H1 (cell line): ENCODE measurements at regions not wholly inside any gene's neighbourhood (a gene's known extent, or its start where the extent isn't known, plus 50 kb on each side); places are given as distances from the start of the nearest gene placed in this dataset.

Experiments used
- CTCF ChIA-PET: fragments of 300-600 bp; sonication (Branson Sonifier 250); formaldehyde crosslinking; loops from one replicate; lab custom pipeline; 2021; ENCODE audit not compliant: partially characterized antibody; lab: Charles Lee
- POLR2A ChIA-PET: fragments of 300-600 bp; sonication (Branson Sonifier 250); formaldehyde crosslinking; loops from one replicate; lab custom pipeline; 2021; ENCODE audit warnings: inconsistent platforms; ENCODE audit not compliant: partially characterized antibody; lab: Charles Lee
- DNase-seq, 2 experiments: peaks; one replicate each; pipeline versions ENCODE4 v3.0.0 to v3.0.0-alpha.2; 2010 to 2022; ENCODE audit warnings: low spot score in 2 of 2, low read depth in 1 of 2, mixed read lengths in 1 of 2
- FAIRE-seq: peaks from 2 replicates; lab custom pipeline; 2011; peaks lifted over from hg19 to GRCh38; lab: Jason Lieb, UNC
- H2AFZ ChIP-seq: 2 replicates; pipeline ENCODE4 v1.8.1; 2012; ENCODE audit warnings: low read length, inconsistent platforms
- H2AK5ac ChIP-seq: 2 replicates; pipeline ENCODE4 v1.6.1; 2013; ENCODE audit warnings: low read depth, low read length
- H2BK120ac ChIP-seq: replicated peaks from 2 replicates; pipeline ENCODE3; 2013; ENCODE audit warnings: low read depth, low read length, inconsistent platforms
- H2BK12ac ChIP-seq: 2 replicates; pipeline ENCODE4 v1.6.1; 2013; ENCODE audit warnings: low read depth, low read length
- H2BK15ac ChIP-seq: 2 replicates; pipeline ENCODE4 v1.6.1; 2013; ENCODE audit warnings: low read length
- H2BK20ac ChIP-seq: 2 replicates; pipeline ENCODE4 v1.6.1; 2013; ENCODE audit warnings: low read length
- H2BK5ac ChIP-seq: 2 replicates; pipeline ENCODE4 v1.6.1; 2013; ENCODE audit warnings: low read depth, low read length
- H3K14ac ChIP-seq: 2 replicates; pipeline ENCODE4 v1.6.1; 2013; ENCODE audit warnings: inconsistent platforms; ENCODE audit not compliant: insufficient read length
- H3K18ac ChIP-seq: 2 replicates; pipeline ENCODE4 v1.6.1; 2013; ENCODE audit warnings: low read length; ENCODE audit errors: extremely low read depth
- H3K23ac ChIP-seq: 2 replicates; pipeline ENCODE4 v1.6.1; 2013; ENCODE audit warnings: inconsistent platforms; ENCODE audit not compliant: insufficient read length
- H3K23me2 ChIP-seq: 2 replicates; pipeline ENCODE4 v1.6.1; 2013; ENCODE audit warnings: low read depth, low read length
- H3K27ac ChIP-seq: 2 replicates; pipeline ENCODE4 v1.6.1; 2011; ENCODE audit warnings: low read depth, low read length, inconsistent platforms
- H3K27me3 ChIP-seq, 4 experiments: replicated peaks in 1 of 4; 1 replicate in 1 of 4; 2 replicates in 3 of 4; pipeline versions ENCODE4 v1.6.1 to v1.8.1; 2011 to 2013; ENCODE audit warnings: low read length in 3 of 4, mild to moderate bottlenecking in 3 of 4, inconsistent platforms in 2 of 4, mixed read lengths in 2 of 4, moderate library complexity in 1 of 4; ENCODE audit not compliant: control insufficient read depth in 3 of 4, insufficient read depth in 3 of 4; ENCODE audit errors: extremely low read depth in 1 of 4
- H3K36me3 ChIP-seq, 4 experiments: 2 replicates each; pipeline versions ENCODE4 v1.6.1 to v1.8.1; 2011 to 2013; ENCODE audit warnings: mild to moderate bottlenecking in 4 of 4, low read length in 3 of 4, moderate library complexity in 2 of 4, control low read depth in 1 of 4, inconsistent platforms in 1 of 4; ENCODE audit not compliant: insufficient read depth in 4 of 4, control insufficient read depth in 2 of 4
- H3K4ac ChIP-seq: replicated peaks from 2 replicates; pipeline ENCODE3; 2013; ENCODE audit warnings: low read length, low read depth, mixed read lengths, inconsistent platforms; ENCODE audit not compliant: insufficient read length
- H3K4me1 ChIP-seq, 4 experiments: replicated peaks in 1 of 4; 1 replicate in 1 of 4; 2 replicates in 3 of 4; pipeline versions ENCODE4 v1.6.1 to v1.8.1; 2011 to 2013; ENCODE audit warnings: low read length in 3 of 4, inconsistent platforms in 2 of 4, mixed read lengths in 1 of 4; ENCODE audit not compliant: insufficient read depth in 4 of 4, control insufficient read depth in 3 of 4
- H3K4me2 ChIP-seq, 2 experiments: 2 replicates each; pipeline versions ENCODE4 v1.6.1 to v1.8.1; 2011 to 2013; ENCODE audit warnings: low read depth in 2 of 2, low read length in 2 of 2, control low read depth in 1 of 2, inconsistent platforms in 1 of 2, mild to moderate bottlenecking in 1 of 2; ENCODE audit not compliant: insufficient read depth in 1 of 2
- H3K4me3 ChIP-seq, 4 experiments: fragments of 200-600, 300-600 bp in 1 of 4; sonication (generic), shearing (Covaris generic), sonication (Bioruptor Twin) in 1 of 4; 2 replicates each; pipeline versions ENCODE4 v1.5.1 to v1.8.1; 2011 to 2016; ENCODE audit warnings: low read length in 4 of 4, low read depth in 3 of 4, control low read depth in 2 of 4, inconsistent platforms in 2 of 4, mild to moderate bottlenecking in 2 of 4, mixed read lengths in 1 of 4, moderate library complexity in 1 of 4; ENCODE audit not compliant: insufficient read depth in 2 of 4; ENCODE audit errors: extremely low read depth in 1 of 4
- H3K56ac ChIP-seq: replicated peaks from 2 replicates; pipeline ENCODE3; 2013; ENCODE audit warnings: low read depth, mild to moderate bottlenecking, mixed read lengths, low read length, inconsistent platforms; ENCODE audit not compliant: insufficient read length
- H3K79me1 ChIP-seq: 2 replicates; pipeline ENCODE4 v1.6.1; 2013; ENCODE audit warnings: low read depth, low read length, control low read depth
- H3K79me2 ChIP-seq, 2 experiments: 2 replicates each; pipeline versions ENCODE4 v1.6.1 to v1.8.1; 2012 to 2013; ENCODE audit warnings: low read length in 2 of 2, mild to moderate bottlenecking in 2 of 2, inconsistent platforms in 1 of 2; ENCODE audit not compliant: insufficient read depth in 2 of 2, control insufficient read depth in 1 of 2
- H3K9ac ChIP-seq, 4 experiments: replicated peaks in 1 of 4; 1 replicate in 1 of 4; 2 replicates in 3 of 4; pipeline versions ENCODE4 v1.6.1 to v1.8.1; 2011 to 2013; ENCODE audit warnings: low read depth in 3 of 4, low read length in 3 of 4, control low read depth in 2 of 4, mild to moderate bottlenecking in 2 of 4, moderate library complexity in 2 of 4, inconsistent platforms in 1 of 4; ENCODE audit errors: extremely low read depth in 1 of 4
- H3K9me3 ChIP-seq, 2 experiments: 2 replicates each; pipeline versions ENCODE4 v1.6.1 to v1.8.1; 2012 to 2013; ENCODE audit warnings: mild to moderate bottlenecking in 2 of 2, moderate library complexity in 2 of 2, control low read depth in 1 of 2, inconsistent platforms in 1 of 2, low read depth in 1 of 2, low read length in 1 of 2, mixed read lengths in 1 of 2; ENCODE audit not compliant: insufficient read depth in 2 of 2
- H4K20me1 ChIP-seq, 2 experiments: replicated peaks in 1 of 2; 2 replicates each; pipeline versions ENCODE3 to v1.8.1; 2011 to 2013; ENCODE audit warnings: inconsistent platforms in 2 of 2, low read length in 2 of 2, mild to moderate bottlenecking in 1 of 2; ENCODE audit not compliant: insufficient read depth in 2 of 2, control insufficient read depth in 1 of 2
- H4K5ac ChIP-seq: 2 replicates; pipeline ENCODE4 v1.6.1; 2013; ENCODE audit warnings: low read length, low read depth, mixed read lengths, inconsistent platforms; ENCODE audit not compliant: insufficient read length
- H4K8ac ChIP-seq: 2 replicates; pipeline ENCODE4 v1.8.0; 2013; ENCODE audit warnings: mild to moderate bottlenecking, moderate library complexity, low read length, inconsistent platforms; ENCODE audit not compliant: insufficient read depth; ENCODE audit errors: extremely low read depth
- H4K91ac ChIP-seq: replicated peaks from 2 replicates; pipeline ENCODE3; 2013; ENCODE audit warnings: low read length, mixed read lengths, inconsistent platforms; ENCODE audit not compliant: insufficient read length
- CHD2 ChIP-seq: IDR thresholded peaks from 2 replicates; pipeline ENCODE4 v1.6.1; 2012; ENCODE audit warnings: low read length, improper control_type of control experiment
- CTBP2 ChIP-seq: IDR thresholded peaks from 2 replicates; pipeline ENCODE4 v1.7.0; 2011; ENCODE audit warnings: borderline replicate concordance, mild to moderate bottlenecking, moderate library complexity, mixed read lengths, low read length; ENCODE audit not compliant: insufficient read depth, insufficient read length
- EP300 ChIP-seq, 2 experiments: IDR thresholded peaks; 1 replicate in 1 of 2; 2 replicates in 1 of 2; pipeline ENCODE4 v1.6.1; 2011 to 2012; ENCODE audit warnings: low read depth in 2 of 2, low read length in 2 of 2, mild to moderate bottlenecking in 2 of 2, borderline replicate concordance in 1 of 2, inconsistent platforms in 1 of 2, moderate library complexity in 1 of 2
- RAD21 ChIP-seq, 2 experiments: IDR thresholded peaks in 1 of 2; conservative IDR thresholded peaks in 1 of 2; 2 replicates each; pipeline ENCODE4 v1.6.1; 2011; ENCODE audit warnings: low read depth in 2 of 2, low read length in 2 of 2, improper control_type of control experiment in 1 of 2, inconsistent platforms in 1 of 2, mild to moderate bottlenecking in 1 of 2, moderate library complexity in 1 of 2
- RFX5 ChIP-seq: IDR thresholded peaks from 2 replicates; pipeline ENCODE4 v1.6.1; 2011; ENCODE audit warnings: low read depth, low read length, improper control_type of control experiment, borderline replicate concordance
- SP1 ChIP-seq: IDR thresholded peaks from 2 replicates; pipeline ENCODE4 v1.6.1; 2011; ENCODE audit warnings: low read depth, low read length
- SRF ChIP-seq: IDR thresholded peaks from 2 replicates; pipeline ENCODE4 v1.6.1; 2011; ENCODE audit warnings: mild to moderate bottlenecking, low read depth, low read length, moderate library complexity
- TAF1 ChIP-seq: IDR thresholded peaks from 2 replicates; pipeline ENCODE4 v1.6.1; 2011; ENCODE audit warnings: mild to moderate bottlenecking, low read depth, low read length
- WGBS, 2 experiments: shearing (Covaris generic) in 1 of 2; methylation state at CpG; one replicate each; pipeline versions ENCODE4 v1.1.6 to v1.1.7; 2013 to 2015; ENCODE audit warnings: low lambda C conversion rate in 2 of 2, mixed read lengths in 2 of 2, inconsistent platforms in 1 of 2, low coverage in 1 of 2, missing lambda C conversion rate in 1 of 2; ENCODE audit not compliant: insufficient replicate concordance in 2 of 2, insufficient coverage in 1 of 2, insufficient read length in 1 of 2; ENCODE audit errors: extremely low coverage in 1 of 2, missing lambda C conversion rate in 1 of 2; 5-methylcytosine and 5-hydroxymethylcytosine counted together
- TF ChIP-seq, protein P1 (sequence below): IDR thresholded peaks from 2 replicates; pipeline ENCODE4 v1.6.1; 2012; ENCODE audit warnings: inconsistent platforms

DNA sequence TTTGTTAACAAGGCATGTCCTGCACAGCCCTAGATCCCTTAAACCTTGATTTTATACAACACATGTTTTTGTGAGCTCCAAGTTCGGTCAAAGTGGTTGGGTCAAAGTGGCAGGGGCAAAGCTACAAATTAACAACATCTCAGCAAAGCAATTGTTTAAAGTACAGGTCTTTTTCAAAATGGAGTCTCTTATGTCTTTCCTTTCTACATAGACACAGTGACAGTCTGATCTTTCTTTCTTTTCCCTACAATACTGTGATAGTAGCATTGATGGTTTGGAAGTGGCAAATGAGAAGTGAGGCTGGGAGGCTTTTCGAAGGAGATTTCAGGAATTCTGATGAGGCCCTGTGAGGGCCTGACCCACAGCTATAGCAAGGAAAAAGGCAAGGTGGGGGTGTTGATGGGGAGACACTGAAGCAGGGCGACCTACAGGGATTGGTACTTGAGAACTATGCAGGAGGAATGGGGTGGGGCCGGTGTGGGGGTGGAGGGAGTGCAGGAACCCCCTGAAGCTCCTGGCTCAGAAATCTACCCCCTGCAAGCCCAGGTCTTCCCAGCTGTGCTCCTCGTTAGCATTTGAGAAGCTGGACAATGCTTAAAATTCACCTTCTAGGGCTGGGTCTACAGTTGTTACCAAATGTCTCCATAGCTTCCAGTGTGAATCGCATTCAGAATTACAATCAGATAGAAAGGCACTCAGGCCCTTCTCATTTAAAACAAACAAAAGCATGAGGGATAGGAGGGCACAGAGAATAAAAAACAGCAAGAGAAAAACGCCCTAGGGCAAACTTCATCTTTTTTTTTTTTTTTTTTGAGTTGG is 102.6 kb upstream of the PPM1J start:
- H3K23ac ChIP-seq: no peak overlapping the region
- H3K14ac ChIP-seq: no peak overlapping the region
- H2BK5ac ChIP-seq: peak overlapping the region; percentile 98; the same call in 1 of the 2 replicates
- ChIA-PET POLR2A (interaction anchor here (0.6 to 5.3 kb wide), 22 partner anchors 9 to 326 kb away, joined by 3 to 41 read pairs (median 5); partner anchors contain the start of genes LRIG2, PPM1J and SLC16A1), CTCF (interaction anchor here (0.6 to 2.6 kb wide), 7 partner anchors 9 to 1185 kb away, joined by 3 to 21 read pairs (median 4); partner anchors contain the start of gene PPM1J)
- peaks cover 0 to 4% of the 10 kb centered on the region in 2 experiments; a peak in 1 of 4 replicates for H3K79me2 ChIP-seq
- no peak overlapping the region for H2BK15ac ChIP-seq
- H3K79me1 ChIP-seq: no peaks in the 10 kb centered on the region
- peaks cover 0 to 15% (median 0%) of the 10 kb centered on the region in 4 experiments; a peak in 1 of 8 replicates for H3K36me3 ChIP-seq
- peak overlapping the region; percentile 17; the same call in 1 of the 2 replicates for H2BK12ac ChIP-seq
- H3K4me3 ChIP-seq: no peak overlapping the region
- H2AK5ac ChIP-seq: no peak overlapping the region; the same call in 1 of the 2 replicates
- no peak overlapping the region for H2BK20ac ChIP-seq
- H3K9me3 ChIP-seq: no peaks in the 10 kb centered on the region
- H3K4me2 ChIP-seq: peak overlapping the region; percentile 4 to 40; a peak in 1 of 4 replicates
- FAIRE-seq (peak; percentile 68), DNase-seq (peak; percentile 81 to 99)
- no peak overlapping the region for H4K8ac ChIP-seq
- no peaks in the 10 kb centered on the region; the same call in 1 of the 2 replicates for H3K23me2 ChIP-seq
- H2BK120ac ChIP-seq: no peak overlapping the region
- H3K27me3 ChIP-seq: no peaks in the 10 kb centered on the region
- H3K9ac ChIP-seq: no peak overlapping the region
- WGBS, 2 experiments: 8% methylated on average over 7 of the region's 7 CpGs; no CpG with 5 or more reads in 1 of the 2 experiments
- no peak overlapping the region for H4K5ac ChIP-seq
- H3K4me1 ChIP-seq: peaks cover 7 to 26% (median 20%) of the 10 kb centered on the region in 4 experiments
- H2AFZ ChIP-seq: no peak overlapping the region
- H4K20me1 ChIP-seq: no peaks in the 10 kb centered on the region
- H4K91ac ChIP-seq: no peak overlapping the region
- peak overlapping the region; percentile 71; the same call in 1 of the 2 replicates for H3K18ac ChIP-seq
- H3K56ac ChIP-seq: no peak overlapping the region
- no peak overlapping the region for H3K4ac ChIP-seq
- peak overlapping the region; percentile 57 for H3K27ac ChIP-seq
- TF ChIP-seq SRF: no peak
- peak; percentile 45; the same call in 1 of the 2 replicates for TF ChIP-seq CHD2
- TF ChIP-seq CTBP2: peak; percentile 98
- TF ChIP-seq TAF1: peak; percentile 38; the same call in 1 of the 2 replicates
- TF ChIP-seq SP1: peak; percentile 81
- TF ChIP-seq, protein P1, sequence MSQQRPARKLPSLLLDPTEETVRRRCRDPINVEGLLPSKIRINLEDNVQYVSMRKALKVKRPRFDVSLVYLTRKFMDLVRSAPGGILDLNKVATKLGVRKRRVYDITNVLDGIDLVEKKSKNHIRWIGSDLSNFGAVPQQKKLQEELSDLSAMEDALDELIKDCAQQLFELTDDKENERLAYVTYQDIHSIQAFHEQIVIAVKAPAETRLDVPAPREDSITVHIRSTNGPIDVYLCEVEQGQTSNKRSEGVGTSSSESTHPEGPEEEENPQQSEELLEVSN: no peak
- TF ChIP-seq RAD21 (IDR thresholded peaks at IDR 0.05 in 1 of 2, conservative IDR thresholded peaks at IDR 0.05 in 1 of 2; ENCODE audit: low read depth in 2 of 2, low read length in 2 of 2): peak in 1 of 2 experiments; percentile 8; a peak in 1 of 4 replicates
- peak; percentile 35 to 76; a peak in 2 of 3 replicates for TF ChIP-seq EP300 (IDR thresholded peaks at IDR 0.05; ENCODE audit: borderline replicate concordance in 1 of 2, low read depth in 2 of 2, low read length in 2 of 2)
- no peak for TF ChIP-seq RFX5
